ENCODE measurements at regions not wholly inside any gene's neighbourhood (a gene's known extent, or its start where the extent isn't known, plus 50 kb on each side); places are given as distances from the start of the nearest gene placed in this dataset.
A peak's percentile ranks its signal among the peaks of the same experiment; 100 is the strongest.
"Not testable (repeated sequence)": the region's sequence is repeated elsewhere in the genome, so short reads cannot be mapped to it uniquely, and the experiment has no call there.

DNA sequence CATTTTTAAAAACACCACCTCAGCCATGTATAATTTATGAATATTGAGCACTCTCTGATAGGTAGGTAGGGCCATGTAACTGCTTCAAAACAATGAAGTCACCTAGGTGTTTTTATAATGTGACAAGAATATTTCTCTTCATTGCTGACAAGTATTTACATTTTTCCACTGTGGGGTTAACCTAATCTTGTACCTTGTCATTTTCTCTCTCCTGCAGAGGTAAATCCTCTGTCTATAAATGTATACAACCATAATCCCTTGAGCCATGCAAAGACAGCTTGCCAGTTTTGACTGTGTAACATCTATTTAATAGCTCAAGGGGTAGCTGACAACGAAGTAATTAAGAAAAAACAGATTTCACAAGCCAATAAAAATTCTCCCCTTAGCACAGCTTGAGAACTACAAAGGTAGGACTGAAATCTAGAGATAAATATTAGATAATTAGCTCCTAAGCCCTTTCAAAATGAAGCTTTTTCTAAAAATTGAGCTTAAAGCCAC, 137.6 kb upstream of the POGK start:
- no peak for DNase-seq

GRCh38 chr1:166703141-166703540, 136.1 kb upstream of the POGK start:
- no peak for DNase-seq

DNA sequence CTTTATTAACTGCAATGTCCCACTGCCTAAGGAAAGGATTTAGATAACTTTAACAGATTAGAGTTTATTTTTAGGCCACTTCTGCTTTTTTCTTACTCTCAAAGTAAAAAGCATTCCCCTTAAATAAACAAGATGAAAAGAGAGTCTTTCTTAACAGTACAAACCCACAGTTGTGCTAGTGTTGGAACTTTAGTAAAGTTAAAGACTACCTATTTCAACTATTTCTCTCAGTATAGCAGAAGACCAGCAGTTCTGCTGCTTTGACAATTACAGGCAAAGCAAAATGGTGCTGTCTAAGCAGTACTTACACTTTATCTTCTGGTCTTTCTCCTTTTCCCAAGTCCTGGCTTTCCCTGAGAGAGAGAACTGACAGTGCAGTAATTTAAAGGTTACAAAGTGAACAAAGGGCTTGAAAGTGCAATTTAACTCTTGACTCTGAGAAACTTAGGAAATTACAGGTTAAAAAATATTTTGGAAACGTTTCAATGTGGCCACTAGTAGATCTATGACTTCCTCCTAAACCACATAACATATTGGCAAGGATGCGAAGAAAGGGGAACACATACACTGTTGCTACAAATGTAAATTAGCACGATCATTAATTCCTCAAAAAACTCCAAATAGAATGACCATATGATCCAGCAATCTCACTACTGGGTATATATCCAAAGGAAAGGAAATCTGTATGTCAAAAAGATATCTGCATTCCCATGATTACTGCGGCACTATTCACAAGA, 135.4 kb upstream of the POGK start:
- DNase-seq = peak; percentile 64

DNA sequence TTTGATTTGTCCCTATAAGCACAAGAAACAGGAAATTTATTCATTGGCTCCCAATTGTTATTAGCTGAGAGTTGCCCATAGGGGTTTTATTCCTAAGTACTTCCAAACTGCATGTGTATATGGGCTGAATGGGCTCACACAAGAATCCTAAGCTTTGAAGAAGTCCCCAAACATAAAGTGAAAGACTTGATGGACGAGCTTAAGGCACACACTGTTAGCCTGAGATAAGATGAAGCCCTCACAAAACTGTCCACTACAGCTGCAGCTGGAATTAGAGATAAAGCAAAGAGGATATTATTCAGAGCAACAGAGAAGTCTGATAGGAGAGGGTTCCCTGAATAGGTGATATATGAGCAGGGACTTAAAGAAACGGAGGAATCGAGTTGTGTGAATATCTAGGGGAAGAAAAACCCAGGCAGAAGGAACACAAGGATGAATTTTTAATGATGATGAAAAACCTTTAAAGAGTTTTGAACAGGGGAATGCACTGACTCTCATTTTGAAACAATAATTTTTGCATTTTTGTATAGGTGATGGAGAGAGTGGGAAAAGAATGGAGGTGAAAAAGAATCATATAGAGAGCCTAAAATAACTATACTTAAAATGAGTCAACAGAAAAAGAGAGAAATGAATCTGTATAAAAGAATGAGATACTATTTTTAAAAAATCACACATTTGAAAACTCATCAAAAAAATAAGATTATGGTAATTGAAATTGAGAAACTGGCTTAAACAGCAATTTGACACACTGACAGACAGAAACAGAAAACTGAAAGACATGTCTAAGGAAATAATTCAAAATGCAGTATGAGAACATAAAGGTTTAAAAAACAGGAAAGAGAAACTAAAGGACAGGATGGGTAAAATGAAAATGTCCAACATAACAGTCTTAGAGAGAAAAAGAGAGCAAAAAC, 133.6 kb upstream of the POGK start:
- DNase-seq = peak; percentile 94

GRCh38 chr1:166716620-166717019, 122.7 kb upstream of the POGK start:
- no peak for DNase-seq

DNA sequence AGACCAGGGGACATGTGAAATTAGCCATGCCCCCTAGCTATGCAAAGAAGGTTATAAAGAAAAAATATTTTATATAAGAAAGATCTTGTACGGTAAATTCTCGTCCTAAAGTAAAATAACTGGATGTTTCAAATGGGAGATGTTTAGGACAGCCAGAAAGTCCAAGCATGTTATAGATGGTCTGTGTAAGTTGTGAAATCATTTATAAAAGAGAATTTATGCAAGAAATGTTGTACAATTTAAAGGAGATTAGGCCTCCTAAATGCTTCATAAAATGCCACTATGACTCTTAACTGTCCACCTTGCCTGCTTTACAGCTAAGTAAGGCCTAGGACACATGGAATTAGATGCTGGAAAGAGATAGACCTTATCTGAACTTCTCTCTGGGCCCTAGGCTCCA, 118.1 kb upstream of the POGK start:
- peak; percentile 30 for DNase-seq

- peak; percentile 59 for DNase-seq
Observed at GRCh38 chr1:166730299-166730888, 108.9 kb upstream of the POGK start.

DNA sequence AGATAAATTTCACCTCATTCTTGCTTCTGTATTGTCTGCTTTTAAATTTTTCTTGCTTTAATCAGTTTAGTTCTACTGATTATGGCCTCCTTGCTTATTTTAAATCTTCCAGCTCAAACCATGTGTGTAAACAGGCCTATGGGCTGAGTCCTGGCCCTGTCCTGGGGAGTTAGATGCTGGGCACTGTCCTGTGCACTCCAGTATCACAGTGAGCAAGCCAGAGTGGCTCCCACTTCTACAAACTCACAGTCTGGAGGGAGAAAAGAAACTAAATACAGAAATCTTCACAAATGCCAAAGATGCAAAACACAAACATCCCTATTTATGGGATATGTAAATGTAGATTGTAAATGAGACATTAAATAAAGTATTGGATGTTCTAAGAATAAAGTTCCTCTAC, 101.1 kb upstream of the POGK start:
- DNase-seq = no peak

DNA sequence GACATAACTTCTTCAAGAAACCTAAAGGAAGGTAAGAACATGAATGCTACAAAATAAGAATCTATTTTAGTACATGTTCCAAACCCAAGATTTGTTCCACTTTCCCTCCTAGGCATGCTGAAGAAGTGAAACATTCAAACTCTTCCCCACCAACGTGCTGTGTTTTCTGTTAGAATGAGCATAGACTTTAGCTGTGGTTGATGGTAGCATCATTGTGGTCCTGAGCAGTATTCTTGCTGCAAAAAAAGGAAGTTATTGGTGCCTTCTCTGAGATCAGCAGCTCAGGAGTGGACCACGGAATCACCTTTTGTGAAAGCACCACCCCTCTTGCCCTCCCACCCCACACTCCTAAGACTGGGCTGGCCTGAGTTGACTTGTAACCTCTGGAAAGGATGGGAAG, 100.4 kb upstream of the POGK start:
- peak; percentile 4 for DNase-seq

GRCh38 chr1:166740668-166741276, 98.5 kb upstream of the POGK start:
- no peak for DNase-seq

DNA sequence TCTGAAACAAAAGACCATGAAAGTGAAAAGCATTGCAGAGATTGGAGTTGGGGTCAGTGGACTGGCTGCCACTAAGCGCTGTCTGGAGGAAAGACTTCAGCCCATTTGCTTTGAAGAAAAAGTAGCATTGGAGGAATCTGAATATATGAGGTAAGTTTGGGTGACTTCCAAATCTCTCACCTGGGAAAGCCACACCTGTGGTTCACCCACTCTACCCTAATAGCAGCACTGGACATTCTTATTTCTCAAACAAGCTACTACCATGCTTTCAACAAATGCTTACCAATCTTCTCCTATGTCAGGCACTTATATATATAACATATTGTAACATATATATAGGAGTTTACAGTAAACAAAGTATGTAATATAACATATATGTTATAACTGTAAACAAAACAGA, 76.0 kb upstream of the POGK start:
- no peak for DNase-seq

DNA sequence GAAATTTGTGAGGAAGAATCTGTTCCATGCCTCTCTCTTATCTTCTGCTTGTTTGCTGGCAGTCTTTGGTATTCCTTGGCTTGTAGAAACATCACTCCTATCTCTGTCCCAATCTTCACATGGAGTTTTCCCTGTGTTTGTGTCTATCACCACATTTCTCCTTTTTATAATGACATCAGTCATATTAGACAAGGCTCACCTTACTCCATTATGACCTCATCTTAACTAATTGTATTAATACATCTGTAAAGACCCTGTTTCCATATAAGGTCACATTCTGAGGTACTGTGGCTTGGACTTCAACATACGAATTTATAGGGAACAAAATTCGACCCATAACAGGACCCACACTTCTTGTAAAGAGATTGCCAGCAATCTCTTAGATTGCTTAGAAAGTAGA, 72.3 kb upstream of the POGK start:
- no peak for DNase-seq

- DNase-seq = not testable (repeated sequence)
Observed at GRCh38 chr1:166784646-166785045, 54.6 kb upstream of the POGK start.

GRCh38 chr1:166785987-166786386, 53.3 kb upstream of the POGK start:
- no peak for DNase-seq

GRCh38 chr1:166789286-166789685, 50.0 kb upstream of the POGK start:
- DNase-seq = no peak

Measured in hematopoietic multipotent progenitor cell treated with erythropoietin and hydrocortisone succinate and interleukin-3 and kit ligand, for 4 days (in vitro differentiated cells).